ENCODE measurements at regions not wholly inside any gene's neighbourhood (a gene's known extent, or its start where the extent isn't known, plus 50 kb on each side); places are given as distances from the start of the nearest gene placed in this dataset.
"Not testable (repeated sequence)": the region's sequence is repeated elsewhere in the genome, so short reads cannot be mapped to it uniquely, and the experiment has no call there.

DNA sequence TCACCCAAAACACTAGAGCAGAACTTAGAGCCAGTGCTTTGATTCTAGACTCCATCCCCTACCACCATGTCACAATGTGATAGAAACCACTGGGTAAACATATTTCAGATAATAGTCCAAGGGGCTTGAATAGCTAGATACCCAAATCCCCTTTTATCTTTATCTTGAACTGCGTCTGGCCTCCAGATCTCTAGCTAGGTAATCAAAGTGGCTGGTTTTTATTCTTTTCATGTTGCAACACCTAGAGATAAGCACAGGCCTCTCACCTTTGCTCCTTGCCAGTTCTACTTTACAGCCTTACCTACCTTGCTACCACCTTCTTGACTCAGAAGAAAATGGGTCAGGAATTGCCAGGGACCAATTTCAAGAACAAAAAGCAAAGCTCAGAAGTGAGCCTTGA, 171.2 kb downstream of the C1D start:
- no peak for DNase-seq (ENCODE audit: extremely low read depth in 1 of 2, low read depth in 1 of 2)

DNA sequence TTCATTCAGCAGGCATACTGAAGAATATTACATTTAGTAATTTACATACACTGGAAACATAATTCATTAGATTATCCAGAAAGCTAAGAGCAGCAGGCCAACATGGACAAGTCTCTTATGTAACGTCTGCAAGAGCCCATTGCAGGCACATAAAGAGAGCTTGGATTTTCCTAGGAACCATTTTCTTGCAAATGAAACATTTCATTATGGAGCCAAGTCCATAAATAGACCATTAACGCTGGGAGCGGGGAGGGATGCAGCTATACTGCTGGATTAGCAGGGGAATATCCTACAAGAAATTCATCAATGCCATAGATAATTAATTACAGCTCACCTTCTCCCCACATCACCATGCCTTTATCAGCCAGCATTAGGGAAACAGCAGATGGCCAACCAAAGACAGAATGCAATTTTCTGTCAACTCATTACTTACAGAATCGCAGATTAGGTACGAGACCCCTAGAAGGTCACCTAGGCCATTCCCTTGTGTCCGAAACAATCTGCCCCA, 170.4 kb downstream of the C1D start:
- no peak for DNase-seq (ENCODE audit: extremely low read depth in 1 of 2, low read depth in 1 of 2)

DNA sequence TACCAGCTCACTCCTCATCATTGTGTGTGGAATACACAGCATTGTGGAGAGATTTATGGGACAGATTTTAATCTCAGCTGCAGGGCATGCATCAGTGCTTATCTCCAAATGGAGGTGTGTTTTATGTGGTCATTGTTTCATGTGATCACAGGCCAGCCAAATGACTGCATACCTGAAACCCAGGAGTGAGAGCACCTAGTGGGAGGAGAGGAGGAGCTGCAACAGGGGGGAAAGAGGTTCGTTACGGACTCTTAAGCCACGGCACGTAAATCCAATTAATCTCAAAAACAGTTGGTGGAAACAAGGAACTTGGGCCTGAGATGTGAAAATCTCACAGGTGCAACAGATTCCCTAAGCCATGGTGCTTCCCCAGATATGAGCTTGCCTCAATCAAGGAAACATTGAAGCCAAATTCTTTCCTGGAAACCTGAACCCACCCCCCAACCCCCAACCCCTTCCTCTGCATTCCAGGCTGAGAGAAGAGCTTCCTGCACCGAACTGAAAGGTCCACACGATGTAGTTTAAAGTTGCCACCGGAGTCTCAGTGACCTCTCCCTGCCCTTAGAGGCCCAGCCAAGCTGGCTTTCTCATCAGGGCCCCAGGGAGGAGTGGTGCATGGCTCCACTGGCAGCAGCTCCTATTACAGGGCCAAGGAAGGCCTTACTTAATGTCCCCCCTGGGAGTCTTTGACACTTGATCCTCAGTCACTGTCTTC, 167.4 kb downstream of the C1D start:
- DNase-seq (ENCODE audit: extremely low read depth in 1 of 2, low read depth in 1 of 2): no peak

GRCh38 chr2:67896076-67896475, 166.7 kb downstream of the C1D start:
- no peak for DNase-seq (ENCODE audit: extremely low read depth in 1 of 2, low read depth in 1 of 2)

DNA sequence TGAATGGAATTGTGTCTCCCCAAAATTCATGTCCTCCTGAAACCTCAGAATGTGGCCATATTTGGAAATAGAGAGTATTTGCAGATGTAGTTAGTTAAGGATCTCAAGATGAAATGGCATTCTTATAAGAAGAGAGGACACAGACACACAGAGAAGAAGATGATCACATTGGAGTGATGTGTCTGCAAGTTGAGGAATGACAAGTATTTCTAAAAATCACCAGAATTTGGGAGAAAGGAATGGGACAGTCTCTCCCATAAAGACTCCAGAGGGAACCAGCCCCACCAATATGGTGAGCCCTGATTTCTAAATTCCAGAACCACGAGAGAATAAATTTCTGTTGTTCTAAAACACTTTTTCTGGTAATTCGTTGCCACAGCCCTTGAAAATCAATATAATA, 166.3 kb downstream of the C1D start:
- no peak for DNase-seq (ENCODE audit: extremely low read depth in 1 of 2, low read depth in 1 of 2)

- DNase-seq (ENCODE audit: extremely low read depth in 1 of 2, low read depth in 1 of 2): no peak
These were observed 164.2 kb downstream of the C1D start for GRCh38 chr2:67898595-67898994.

DNA sequence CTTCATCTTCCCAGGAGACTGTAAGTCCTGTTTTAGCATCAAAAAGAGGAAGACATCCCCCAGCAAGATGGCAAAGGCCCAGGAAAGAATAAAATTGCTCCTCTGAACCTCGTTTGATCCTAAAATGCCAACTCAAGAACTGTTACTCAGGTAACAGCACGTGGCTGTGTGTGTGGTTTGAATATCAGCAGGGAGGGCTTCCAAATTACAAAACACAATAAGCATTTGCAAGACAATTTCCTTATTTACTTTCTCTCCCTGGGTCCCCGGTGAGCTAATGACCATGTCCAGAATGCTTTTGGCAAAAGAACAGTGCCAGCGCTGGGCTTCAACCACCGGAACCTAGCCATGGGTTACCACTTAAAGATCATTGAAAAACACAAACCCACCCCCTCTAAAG, 163.6 kb downstream of the C1D start:
- no peak for DNase-seq (ENCODE audit: extremely low read depth in 1 of 2, low read depth in 1 of 2)

- no peak for DNase-seq (ENCODE audit: extremely low read depth in 1 of 2, low read depth in 1 of 2)
These were observed 162.0 kb downstream of the C1D start for GRCh38 chr2:67900826-67901225.

GRCh38 chr2:67904566-67904965, 158.2 kb downstream of the C1D start:
- no peak for DNase-seq (ENCODE audit: extremely low read depth in 1 of 2, low read depth in 1 of 2)

DNA sequence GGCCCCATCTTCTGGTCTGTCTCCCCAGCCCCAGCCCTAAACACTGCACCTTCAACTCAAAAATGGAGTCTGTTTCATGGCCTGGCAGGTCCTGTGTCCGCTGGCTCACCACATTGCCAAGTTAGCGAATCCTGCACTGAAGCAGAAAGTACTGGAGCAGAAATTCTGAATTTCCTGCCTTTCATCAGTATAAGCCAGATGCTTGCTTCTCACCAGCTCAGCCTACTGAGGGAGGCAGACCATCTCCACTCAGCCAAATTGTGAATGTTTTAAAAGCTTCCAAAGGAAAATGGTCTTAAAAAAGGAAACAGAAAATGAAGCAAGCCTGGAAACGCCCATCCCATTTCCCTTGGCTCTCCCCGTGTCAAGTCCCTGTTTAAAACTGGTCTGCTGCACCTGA, 157.8 kb downstream of the C1D start:
- no peak for DNase-seq (ENCODE audit: extremely low read depth in 1 of 2, low read depth in 1 of 2)

DNA sequence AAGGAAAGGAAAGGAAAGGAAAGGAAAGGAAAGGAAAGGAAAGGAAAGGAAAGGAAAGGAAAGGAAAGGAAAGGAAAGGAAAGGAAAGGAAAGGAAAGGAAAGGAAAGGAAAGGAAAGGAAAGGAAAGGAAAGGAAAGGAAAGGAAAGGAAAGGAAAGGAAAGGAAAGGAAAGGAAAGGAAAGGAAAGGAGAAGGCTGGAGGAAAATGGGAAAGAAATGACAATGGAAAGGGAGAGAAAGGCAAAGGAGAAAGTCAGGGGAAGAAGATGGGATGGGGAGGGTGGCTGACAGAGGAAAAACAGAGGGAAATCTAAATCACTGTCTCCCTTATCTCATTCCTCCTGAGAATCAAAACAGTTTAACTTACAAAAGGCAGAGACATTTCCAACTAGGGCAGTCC, 156.3 kb downstream of the C1D start:
- not testable (repeated sequence) for DNase-seq (ENCODE audit: extremely low read depth in 1 of 2, low read depth in 1 of 2)

- no peak for DNase-seq (ENCODE audit: extremely low read depth in 1 of 2, low read depth in 1 of 2)
These were observed 145.3 kb downstream of the C1D start for GRCh38 chr2:67917332-67918054.

DNA sequence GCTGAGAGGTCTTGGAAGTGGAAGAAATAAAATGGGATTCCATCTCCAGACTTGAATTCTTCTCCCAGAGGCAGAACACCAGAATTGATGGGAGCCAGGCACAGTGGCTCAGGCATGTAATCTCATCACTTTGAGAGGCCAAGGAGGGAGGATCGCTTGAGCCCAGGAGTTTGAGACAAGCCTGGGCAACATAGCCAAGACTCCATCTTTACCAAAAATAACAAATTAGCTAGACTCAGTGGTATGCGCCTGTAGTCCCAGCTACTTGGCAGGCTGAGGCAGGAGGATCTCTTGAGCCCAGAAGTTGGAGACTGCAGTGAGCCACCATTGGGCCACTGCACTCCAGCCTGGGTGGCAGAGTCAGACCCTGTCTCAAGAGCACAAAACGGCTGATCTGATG, 144.3 kb downstream of the C1D start:
- DNase-seq (ENCODE audit: extremely low read depth in 1 of 2, low read depth in 1 of 2): no peak

DNA sequence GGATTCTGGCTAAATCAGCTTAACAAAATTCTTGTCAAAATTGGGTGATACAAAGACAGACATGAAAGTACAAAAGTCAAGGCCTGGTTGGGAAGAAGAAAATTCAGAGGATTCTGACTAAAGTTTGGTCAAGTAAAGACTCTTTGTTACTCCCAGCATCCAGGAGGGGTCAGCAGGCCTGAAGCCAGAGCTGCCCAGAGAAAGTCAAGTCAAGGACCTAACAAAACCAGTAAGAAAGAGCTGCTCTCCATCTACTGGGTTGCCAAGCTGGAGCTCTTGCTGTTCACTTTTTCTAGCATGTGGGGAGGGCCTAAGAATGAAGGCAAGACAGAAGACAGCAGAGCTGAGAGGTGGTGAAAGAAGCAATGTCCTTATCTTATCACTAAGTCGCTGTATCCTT, 143.3 kb downstream of the C1D start:
- no peak for DNase-seq (ENCODE audit: extremely low read depth in 1 of 2, low read depth in 1 of 2)

DNA sequence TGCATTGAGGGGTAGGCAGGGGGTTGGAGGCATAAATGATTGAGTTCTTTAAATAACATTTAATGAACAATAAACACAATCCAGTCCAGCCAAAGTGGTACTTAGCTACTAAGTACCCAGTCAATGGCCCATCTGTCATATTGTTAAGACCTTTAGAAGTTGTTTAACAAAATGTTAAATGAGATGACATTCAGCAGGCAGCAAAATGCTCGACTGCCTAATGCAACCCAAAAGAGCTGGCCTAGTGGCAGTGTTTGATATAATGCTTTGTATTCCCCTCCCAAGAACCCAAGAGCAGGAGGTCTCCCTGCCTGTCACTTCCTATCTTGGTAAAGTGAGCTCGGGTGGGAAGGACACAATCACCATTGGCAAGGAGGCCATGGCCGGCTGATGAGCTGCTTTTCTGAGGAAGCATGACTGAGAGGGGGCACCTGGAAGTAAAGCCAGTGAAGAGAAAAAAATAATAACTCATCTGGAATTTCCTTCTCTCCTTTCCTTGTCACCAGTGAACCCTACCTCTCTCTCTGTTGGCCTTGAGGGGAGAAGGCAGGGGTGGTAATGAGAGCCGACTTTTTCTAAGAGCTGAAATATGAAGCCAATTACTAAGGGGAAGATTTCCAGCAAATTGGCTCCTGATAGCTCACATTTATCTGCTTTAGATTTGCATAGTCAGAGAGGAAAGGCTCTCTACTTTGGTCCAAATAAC, 140.6 kb downstream of the C1D start:
- no peak for DNase-seq (ENCODE audit: extremely low read depth in 1 of 2, low read depth in 1 of 2)

DNA sequence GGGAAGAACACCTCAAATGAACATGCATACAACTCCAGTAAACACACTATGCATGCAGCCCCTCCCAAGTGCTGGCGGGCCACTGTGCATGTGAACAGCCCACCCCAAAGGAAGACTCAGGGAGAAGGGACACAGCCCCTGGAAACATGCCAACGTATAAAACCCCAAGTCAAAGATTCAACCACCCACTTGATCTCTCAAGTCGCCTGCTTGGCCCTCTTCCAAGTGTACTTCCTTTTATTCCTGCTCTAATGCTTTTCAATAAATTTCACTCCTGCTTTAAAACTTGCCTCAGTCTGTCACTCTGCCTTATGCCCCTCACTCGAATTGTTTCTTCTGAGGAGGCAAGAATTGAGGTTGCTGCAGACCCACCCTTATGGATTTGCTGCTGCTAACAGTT, 139.1 kb downstream of the C1D start:
- DNase-seq (ENCODE audit: extremely low read depth in 1 of 2, low read depth in 1 of 2): no peak

DNA sequence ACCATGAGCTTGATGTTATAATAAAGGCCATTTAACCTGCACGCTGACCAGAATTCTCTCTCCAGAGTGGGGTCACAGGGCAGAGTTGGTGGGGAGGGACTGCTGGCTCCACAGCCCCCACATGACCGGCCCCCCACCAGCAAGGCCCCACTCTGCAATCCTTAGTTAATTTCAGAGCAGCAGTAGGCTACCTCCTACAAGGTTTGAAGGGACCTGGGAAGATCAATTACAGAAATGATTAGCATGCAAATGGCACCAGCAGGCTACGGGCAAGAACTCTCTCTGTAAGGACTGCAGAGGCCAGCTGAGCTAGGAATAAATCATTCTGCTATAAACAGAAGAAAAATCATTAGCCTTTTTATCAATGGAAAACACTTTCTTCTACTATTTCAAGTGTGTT, 135.3 kb downstream of the C1D start:
- DNase-seq (ENCODE audit: extremely low read depth in 1 of 2, low read depth in 1 of 2): no peak

- DNase-seq (ENCODE audit: extremely low read depth in 1 of 2, low read depth in 1 of 2): no peak
These were observed 132.6 kb downstream of the C1D start for GRCh38 chr2:67930156-67930555.

DNA sequence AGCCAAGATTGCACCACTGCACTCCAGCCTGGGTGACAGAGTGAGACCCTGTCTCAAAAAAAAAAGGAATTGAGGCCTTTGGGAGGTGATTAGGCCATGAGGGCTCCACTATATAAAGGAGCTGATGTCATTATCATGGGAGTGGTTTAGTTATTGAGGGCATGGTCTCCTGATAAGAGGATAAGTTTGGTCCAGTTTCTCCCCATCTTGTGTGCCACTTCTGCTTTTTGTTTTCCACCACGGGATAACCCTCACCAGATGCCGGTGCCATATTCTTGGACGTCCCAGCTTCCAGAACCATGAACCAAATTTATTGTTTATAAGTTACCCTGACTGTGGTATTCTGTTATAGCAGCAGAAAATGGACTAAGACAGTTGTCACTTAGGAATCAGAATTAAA, 125.8 kb downstream of the C1D start:
- no peak for DNase-seq (ENCODE audit: extremely low read depth in 1 of 2, low read depth in 1 of 2)

DNA sequence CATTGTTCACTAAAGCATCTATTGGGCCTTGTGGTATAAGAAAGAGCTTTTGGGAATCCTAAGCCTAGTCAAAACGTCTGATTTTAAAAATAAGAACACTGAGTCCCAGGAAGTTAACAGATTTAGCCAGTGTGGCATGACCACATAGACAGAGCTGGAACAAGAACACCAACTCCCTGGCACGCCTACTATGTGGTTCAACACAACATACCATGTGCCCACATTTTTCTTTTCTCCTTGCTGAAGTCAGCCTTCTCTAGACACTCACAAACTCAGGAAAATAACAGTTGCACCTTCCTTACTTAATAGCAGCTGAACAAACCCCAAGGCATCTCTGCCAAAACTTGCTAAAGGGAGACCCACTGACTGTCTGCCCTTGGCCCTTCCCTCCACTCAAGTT, 124.8 kb downstream of the C1D start:
- no peak for DNase-seq (ENCODE audit: extremely low read depth in 1 of 2, low read depth in 1 of 2)

GRCh38 chr2:67945056-67945455, 117.7 kb downstream of the C1D start:
- no peak for DNase-seq (ENCODE audit: extremely low read depth in 1 of 2, low read depth in 1 of 2)

- DNase-seq (ENCODE audit: extremely low read depth in 1 of 2, low read depth in 1 of 2): no peak
These were observed 116.9 kb downstream of the C1D start for GRCh38 chr2:67945940-67946339.
